NCI-H187 (cell line): ENCODE measurements at regions not wholly inside any gene's neighbourhood (a gene's known extent, or its start where the extent isn't known, plus 50 kb on each side); places are given as distances from the start of the nearest gene placed in this dataset.
A peak's percentile ranks its signal among the peaks of the same experiment; 100 is the strongest.

Source experiments
- DNase-seq, 2 experiments: peaks; one replicate each; lab custom pipeline; 2025; lab: John Stamatoyannopoulos, UW

- no peak for DNase-seq
Observed at GRCh38 chr12:115176741-115177400, 492.9 kb upstream of the TBX3 start.

DNA sequence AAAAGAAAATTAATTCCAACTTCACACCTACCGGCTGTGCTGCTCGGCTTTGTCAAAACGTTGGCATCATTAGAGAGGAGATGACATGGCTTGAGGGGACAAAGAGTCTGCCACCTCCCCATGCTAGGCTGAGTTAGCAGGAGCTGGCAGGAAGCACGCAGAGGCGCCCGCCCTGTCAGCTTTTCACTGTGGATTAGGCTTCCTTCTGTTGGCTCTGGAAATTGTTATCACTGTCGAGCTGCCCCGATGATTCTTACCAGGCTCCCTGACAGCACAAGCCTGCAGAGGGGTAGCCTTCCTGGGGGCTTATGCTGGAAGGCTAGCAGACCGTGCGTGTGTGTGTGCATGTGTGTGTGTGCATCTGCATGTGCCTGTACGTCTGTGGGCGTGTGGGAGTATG, 490.9 kb upstream of the TBX3 start:
- DNase-seq, result no peak

DNA sequence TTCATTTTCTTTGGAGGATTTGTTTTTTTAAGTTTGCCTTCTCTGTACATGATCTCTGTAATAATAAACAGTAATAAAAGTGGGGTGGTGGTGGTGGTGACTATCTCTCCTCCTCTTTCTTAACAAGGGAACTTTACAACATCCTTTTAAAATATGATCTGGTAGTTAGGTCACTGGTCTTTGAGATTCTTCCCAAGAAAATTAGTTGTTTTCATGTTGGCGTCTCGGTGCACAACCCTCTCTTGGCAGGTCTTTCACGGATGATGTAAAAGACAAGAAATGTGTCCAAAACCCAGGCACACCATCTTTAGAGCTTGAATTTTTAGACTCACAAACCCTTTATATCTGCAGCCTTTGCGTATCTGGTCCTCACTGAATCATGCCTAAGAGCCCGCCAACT, 488.5 kb upstream of the TBX3 start:
- no peak for DNase-seq

GRCh38 chr12:115169981-115170380, 486.0 kb upstream of the TBX3 start:
- no peak for DNase-seq

GRCh38 chr12:115166698-115167315, 482.8 kb upstream of the TBX3 start:
- no peak for DNase-seq

DNA sequence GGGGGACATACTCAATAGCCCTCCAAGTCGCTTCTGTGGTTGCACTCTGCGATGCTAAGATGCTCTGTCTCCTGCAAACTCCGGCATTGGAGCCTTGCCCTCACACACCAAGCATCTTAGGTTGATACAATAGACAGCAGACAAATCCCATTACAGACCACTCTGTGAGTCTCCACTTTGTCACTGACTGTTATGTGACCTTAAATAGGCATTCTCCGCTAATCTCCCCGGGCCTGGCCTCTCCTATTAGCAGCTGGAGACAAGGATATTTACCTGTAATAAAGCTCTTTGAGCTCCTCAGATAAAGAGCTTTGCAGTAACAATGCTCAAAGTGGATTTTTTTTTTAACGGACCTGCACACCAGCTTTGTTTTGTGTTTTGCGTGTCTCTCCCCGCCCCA, 479.7 kb upstream of the TBX3 start:
- DNase-seq, result peak; percentile 50 to 71

- DNase-seq, result peak; percentile 85 to 97
Observed at GRCh38 chr12:115160271-115161128, 476.5 kb upstream of the TBX3 start.

DNA sequence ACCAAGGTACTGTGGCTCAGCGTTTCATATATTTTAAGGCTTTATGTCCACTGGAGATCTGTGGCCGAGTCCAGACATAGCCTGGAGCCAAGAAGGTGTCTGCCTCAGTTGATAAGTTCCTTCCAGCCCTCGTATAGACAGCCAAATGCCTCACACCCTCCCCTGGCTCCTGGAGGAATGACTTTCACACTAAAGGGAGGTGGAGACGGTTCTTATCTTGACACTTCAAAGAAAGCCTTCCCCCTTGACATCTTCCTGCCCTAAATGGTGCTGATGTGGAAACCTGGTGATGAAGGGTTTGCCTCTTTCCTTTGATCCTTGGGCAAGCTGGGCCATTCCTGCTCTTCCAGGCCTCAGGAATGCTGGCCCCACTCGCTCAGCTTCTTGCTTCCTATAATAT, 474.8 kb upstream of the TBX3 start:
- DNase-seq, result no peak

DNA sequence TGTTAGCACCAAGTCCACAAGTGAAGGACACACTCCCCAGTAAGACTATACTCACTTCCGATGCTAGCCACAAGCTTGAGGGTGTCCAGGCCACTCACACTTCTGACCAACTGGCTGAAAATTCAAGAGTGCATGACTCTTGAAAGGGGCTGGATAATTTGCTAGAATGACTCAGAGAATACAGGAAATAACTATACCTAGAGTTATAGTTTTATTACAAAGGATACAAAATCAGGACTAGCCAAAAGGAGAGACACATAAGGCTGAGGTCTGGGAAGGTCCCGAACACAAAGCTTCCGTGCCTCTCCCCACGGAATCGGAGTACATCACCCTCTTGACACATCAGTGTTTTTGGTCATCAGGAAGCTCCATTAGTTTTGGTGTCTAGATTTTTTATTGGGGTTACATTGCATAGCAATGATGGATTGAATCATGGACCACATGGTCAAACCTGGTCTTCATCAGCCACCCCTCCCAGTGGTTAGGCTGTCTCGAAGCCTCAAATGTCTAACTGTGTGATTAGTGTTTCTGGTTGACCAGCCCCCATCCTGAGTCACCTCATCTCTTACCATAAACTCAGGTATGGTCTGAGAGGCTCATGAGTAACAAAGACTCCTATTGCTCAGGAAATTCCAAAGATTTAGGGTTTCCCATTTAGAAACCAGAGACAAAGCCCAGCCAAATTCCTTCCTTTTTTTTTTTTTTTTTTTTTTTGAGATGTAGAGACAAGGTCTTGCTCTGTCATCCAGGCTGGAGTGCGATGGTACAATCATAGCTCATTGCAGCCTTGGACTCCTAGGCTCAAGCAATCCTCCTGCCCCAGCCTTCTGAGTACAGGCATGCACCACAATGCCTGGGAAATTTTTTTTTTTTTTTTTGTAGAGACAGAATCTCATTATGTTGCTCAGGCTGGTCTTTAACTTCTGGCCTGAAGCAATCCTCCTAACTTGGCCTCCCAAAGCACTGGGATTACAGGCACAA, 472.0 kb upstream of the TBX3 start:
- DNase-seq, result no peak

GRCh38 chr12:115149685-115150378, 465.9 kb upstream of the TBX3 start:
- no peak for DNase-seq

- DNase-seq, result no peak
Observed at GRCh38 chr12:115149279-115149678, 465.3 kb upstream of the TBX3 start.

- no peak for DNase-seq
Observed at GRCh38 chr12:115147916-115148315, 463.9 kb upstream of the TBX3 start.

DNA sequence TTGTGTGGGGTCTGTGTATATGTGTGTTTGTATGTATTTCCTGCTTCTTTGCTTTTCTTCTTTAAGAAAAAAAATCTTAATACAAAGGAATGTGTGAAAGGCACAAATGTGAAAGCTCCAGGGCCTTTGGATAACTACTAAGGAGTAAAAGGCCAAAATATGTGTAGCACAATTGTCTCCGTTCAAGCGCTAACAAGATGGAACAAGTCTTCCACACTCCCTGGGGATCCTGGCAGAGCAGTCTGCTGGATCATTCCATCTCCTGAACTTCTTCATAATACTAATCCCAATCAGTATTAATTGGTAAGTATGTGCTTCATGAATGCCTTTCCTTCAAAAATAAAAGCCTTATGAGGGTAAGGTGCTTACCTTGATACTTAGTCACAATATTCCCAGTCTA, 462.5 kb upstream of the TBX3 start:
- DNase-seq, result no peak

DNA sequence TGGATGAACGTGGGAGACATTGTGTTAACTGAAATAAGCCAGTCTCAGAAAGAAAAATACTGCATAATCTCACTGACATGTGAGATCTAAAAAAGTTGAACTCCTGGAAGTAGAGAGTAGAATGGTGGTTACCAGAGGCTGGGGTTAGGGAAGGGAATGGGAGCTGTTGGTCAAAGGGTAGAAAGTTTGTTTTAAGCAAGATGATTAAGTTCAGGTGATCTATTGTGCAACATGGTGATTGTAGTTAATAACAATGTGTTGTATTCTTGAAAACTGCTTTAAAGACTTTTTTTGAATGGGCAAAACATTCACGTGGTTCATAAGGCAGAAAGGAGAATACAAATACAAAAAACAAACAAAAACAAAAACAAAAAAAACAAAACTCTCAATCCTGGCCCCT, 460.4 kb upstream of the TBX3 start:
- DNase-seq, result no peak

GRCh38 chr12:115140981-115141655, 457.1 kb upstream of the TBX3 start:
- DNase-seq, result no peak

GRCh38 chr12:115137812-115138521, 454.0 kb upstream of the TBX3 start:
- no peak for DNase-seq

GRCh38 chr12:115135800-115136211, 451.8 kb upstream of the TBX3 start:
- DNase-seq, result peak; percentile 57 to 85

DNA sequence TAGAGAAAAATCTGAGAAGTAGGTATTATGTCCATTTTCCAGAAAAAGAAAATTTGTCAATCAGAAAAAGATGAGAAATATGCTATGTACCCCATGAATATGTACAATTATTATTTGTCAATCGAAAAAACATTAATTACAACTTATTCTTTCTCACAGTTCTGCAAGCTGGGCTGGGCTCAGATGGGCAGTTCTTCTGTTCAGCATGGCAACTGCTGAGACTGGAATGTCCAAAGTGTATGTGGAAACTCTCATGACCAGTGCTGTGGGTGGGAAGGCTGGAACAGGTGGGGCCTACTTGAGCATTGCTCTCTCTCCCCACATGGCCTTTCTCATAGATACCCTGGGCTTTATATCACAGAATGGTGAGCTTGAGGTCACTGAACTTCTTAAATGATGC, 450.3 kb upstream of the TBX3 start:
- no peak for DNase-seq

DNA sequence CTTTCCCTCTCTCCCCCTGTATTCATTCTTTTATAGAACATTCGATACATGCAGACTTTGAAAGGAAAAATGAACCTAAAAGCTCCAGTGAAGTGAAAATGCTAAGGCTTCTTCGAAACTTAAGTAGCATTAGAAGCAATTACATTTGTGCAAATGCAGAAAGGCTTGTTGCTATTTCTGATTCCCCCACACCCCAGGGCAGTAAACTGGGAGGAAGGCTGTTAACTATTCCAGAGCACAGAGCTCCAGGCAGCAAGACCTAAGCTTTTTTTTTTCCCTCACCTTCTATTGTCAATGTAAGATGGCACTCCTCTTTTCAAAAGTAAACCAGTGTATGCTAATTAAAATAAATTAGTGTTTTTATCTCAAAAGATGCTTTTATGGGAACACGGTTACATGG, 448.9 kb upstream of the TBX3 start:
- no peak for DNase-seq

GRCh38 chr12:115132145-115132544, 448.2 kb upstream of the TBX3 start:
- no peak for DNase-seq
